Subcutaneous abdominal adipose tissue (tissue), 5 donors: ENCODE measurements at regions not wholly inside any gene's neighbourhood (a gene's known extent, or its start where the extent isn't known, plus 50 kb on each side); places are given as distances from the start of the nearest gene placed in this dataset.

Experiments used
- H3K27ac ChIP-seq: one replicate; pipeline ENCODE4 v1.7.0; 2013; ENCODE audit warnings: low read depth, mild to moderate bottlenecking, inconsistent platforms, low read length, moderate library complexity
- H3K27me3 ChIP-seq, 5 donors: one replicate each; pipeline ENCODE4 v1.7.0; 2013; ENCODE audit warnings: low read length in 5 of 5, inconsistent platforms in 1 of 5; ENCODE audit not compliant: control insufficient read depth in 5 of 5, insufficient read depth in 4 of 5
- H3K36me3 ChIP-seq, 5 donors: one replicate each; pipeline ENCODE4 v1.7.0; 2013; ENCODE audit warnings: low read length in 5 of 5; ENCODE audit not compliant: control insufficient read depth in 5 of 5, insufficient read depth in 5 of 5
- H3K4me1 ChIP-seq, 5 donors: one replicate each; pipeline ENCODE4 v1.7.0; 2013; ENCODE audit warnings: low read length in 5 of 5, mild to moderate bottlenecking in 3 of 5, moderate library complexity in 1 of 5; ENCODE audit not compliant: control insufficient read depth in 5 of 5, insufficient read depth in 5 of 5
- H3K4me3 ChIP-seq, 5 donors: one replicate each; pipeline ENCODE4 v1.7.0; 2013; ENCODE audit warnings: low read length in 5 of 5, low read depth in 1 of 5
- H3K9ac ChIP-seq, 5 donors: one replicate each; pipeline ENCODE4 v1.7.0; 2013; ENCODE audit warnings: low read length in 5 of 5, mild to moderate bottlenecking in 4 of 5, moderate library complexity in 3 of 5
- H3K9me3 ChIP-seq, 5 donors: one replicate each; pipeline ENCODE4 v1.7.0; 2013; ENCODE audit warnings: low read length in 5 of 5; ENCODE audit not compliant: control insufficient read depth in 5 of 5
- donor health status: healthy.
- donor health status: healthy.
- donor health status: healthy.
- donor health status: healthy.
- donor health status: healthy.

DNA sequence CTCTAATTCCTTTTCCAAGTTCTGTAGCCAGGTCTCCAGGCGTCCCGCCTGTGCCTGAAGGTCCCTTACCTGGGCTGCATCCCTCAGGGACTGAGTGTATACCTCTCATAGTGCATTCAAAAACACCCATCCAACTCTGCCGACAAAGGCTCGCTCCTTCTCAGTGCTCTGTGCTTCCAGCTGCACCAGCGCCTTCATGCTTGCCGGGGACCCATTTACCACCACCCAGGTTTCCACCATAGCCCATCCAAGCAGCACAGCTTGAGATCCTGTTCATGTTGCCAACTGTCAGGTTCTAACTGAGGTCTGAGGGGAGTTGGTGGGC, 794.5 kb downstream of the EFNA5 start:
- Histone ChIP-seq H3K36me3 (no peaks in the 10 kb centered on the region), H3K9ac (no peak overlapping the region), H3K9me3 (peaks cover 0 to 4% (median 0%) of the 10 kb centered on the region in 5 donors), H3K27me3 (no peaks in the 10 kb centered on the region), H3K4me1 (no peaks in the 10 kb centered on the region), H3K4me3 (no peak overlapping the region), H3K27ac (no peak overlapping the region)

DNA sequence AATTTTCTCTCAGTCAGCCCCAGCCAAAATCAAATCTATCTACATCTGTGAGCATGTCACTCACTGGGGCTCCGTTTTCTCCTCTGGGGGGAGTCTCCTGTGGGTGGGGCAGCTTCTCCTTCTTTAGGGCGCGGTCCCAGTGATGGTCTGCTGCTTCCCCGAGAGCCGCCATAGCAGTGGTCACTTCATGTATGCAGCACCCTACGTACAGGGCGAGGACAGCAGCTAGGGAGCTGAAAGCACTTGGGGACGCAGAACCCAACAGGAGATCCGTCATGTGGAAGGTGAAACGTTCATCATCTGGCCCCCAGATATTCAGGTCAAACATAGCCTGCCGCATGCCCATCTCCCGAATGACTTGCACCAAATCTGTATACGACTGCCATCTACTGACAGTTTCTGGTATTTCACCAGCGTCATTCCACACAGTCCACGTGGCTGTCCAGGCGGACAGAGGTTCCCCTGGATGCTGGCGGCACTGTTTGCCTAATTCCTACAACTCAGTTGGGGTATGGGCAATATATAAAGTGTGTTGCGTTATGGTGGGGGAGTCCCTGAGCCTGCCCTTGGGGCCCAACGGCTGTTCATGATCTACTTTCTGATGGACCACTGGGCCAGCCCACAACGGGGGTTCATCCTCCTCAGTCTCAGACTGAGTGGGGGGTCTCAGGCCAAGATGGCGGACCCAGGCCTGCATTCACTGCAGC, 795.0 kb downstream of the EFNA5 start:
- peaks cover 0 to 4% (median 0%) of the 10 kb centered on the region in 5 donors for H3K9me3 ChIP-seq
- no peaks in the 10 kb centered on the region for H3K27me3 ChIP-seq
- H3K36me3 ChIP-seq, result no peaks in the 10 kb centered on the region
- H3K4me3 ChIP-seq, result no peak overlapping the region
- no peak overlapping the region for H3K27ac ChIP-seq
- H3K9ac ChIP-seq, result no peak overlapping the region
- no peaks in the 10 kb centered on the region for H3K4me1 ChIP-seq

DNA sequence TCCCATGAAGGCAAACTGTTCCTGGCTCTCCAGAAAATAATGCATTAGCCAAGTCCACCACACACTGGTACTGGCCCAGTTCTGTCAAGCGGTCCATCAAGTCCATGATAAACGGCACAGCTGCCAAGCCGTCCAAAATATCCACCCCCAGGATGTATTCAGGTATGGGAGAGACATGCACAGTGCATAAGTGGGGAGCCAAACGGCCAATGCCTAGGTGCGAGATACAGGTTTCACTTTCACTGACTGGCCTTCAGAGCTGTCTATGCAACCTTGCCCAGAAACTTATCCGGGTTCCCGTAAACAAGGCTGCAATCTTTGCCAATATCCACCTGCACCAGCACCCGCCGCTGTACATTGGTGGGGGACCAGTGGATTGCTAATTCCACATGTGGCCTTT, 795.8 kb downstream of the EFNA5 start:
- no peak overlapping the region for H3K27ac ChIP-seq
- no peaks in the 10 kb centered on the region for H3K36me3 ChIP-seq
- no peak overlapping the region for H3K9ac ChIP-seq
- H3K9me3 ChIP-seq, result peaks cover 0 to 4% (median 0%) of the 10 kb centered on the region in 5 donors
- no peaks in the 10 kb centered on the region for H3K27me3 ChIP-seq
- H3K4me3 ChIP-seq, result no peak overlapping the region
- H3K4me1 ChIP-seq, result no peaks in the 10 kb centered on the region

DNA sequence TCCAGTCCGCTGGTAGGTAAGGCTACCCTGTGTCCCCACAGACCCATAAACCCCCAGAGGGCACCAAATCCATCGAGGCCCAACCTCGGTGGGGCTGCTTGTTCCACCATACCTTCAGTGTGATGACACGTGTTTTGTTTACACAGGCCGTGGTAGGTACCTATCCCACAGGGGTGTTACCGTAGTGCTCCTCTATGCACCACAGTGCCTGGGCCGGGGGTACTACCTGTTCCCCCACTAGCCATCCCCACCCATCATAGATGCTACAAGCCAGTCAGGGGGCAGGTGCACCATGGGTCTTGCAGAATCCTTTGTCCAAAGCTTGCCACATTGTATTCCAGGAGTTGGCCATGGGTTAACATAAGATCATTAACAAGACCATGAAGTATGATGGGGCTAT, 796.2 kb downstream of the EFNA5 start:
- Histone ChIP-seq H3K9ac (no peak overlapping the region), H3K27ac (no peak overlapping the region), H3K4me1 (no peaks in the 10 kb centered on the region), H3K27me3 (no peaks in the 10 kb centered on the region), H3K4me3 (no peak overlapping the region), H3K9me3 (peaks cover 0 to 4% (median 0%) of the 10 kb centered on the region in 5 donors), H3K36me3 (no peaks in the 10 kb centered on the region)

DNA sequence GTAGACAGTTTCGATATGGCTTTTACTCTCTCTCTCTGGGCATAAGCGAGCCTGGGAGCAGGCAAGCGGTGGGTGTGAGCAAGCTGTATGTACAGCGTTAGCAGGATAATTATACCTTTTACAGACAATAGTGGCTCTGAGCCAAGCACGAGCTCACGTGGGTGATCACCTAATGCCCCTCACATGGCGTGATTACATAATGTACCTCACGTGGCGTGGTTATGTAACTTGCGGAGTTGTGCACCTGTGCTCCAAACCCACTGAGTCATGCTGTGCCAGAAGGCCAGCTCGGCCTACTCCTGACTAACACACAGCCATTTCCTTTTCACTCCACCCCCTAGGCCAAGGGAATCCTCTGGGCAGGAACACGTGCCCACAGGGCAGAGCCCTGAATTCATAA, 797.2 kb downstream of the EFNA5 start:
- H3K4me3 ChIP-seq, result peak overlapping the region in 1 of 5 donors; percentile 7
- no peak overlapping the region for H3K9ac ChIP-seq
- H3K36me3 ChIP-seq, result no peaks in the 10 kb centered on the region
- H3K4me1 ChIP-seq, result no peaks in the 10 kb centered on the region
- no peaks in the 10 kb centered on the region for H3K27me3 ChIP-seq
- no peak overlapping the region for H3K27ac ChIP-seq
- H3K9me3 ChIP-seq, result peaks cover 0 to 4% (median 0%) of the 10 kb centered on the region in 5 donors

DNA sequence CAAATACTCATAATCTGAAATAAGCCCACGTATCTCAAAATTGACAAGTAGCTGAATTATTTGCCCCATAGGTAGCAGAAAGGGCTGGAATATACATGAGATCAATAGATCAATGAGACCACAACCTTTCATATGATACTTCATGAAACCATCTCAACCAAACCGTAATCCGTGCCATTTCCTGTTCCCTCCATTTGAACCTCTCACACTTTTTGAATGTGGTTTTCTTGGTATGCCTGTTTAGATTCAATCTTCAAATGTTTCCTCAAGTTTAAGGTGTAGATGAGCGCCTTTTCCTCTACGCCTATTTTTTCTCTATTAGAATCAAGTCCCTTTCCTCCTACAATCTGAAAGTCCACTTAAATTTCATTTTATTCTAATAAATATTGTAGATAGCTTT, 805.5 kb downstream of the EFNA5 start:
- H3K4me1 ChIP-seq, result no peaks in the 10 kb centered on the region
- H3K9ac ChIP-seq, result no peak overlapping the region
- no peaks in the 10 kb centered on the region for H3K36me3 ChIP-seq
- H3K4me3 ChIP-seq, result no peak overlapping the region
- H3K27me3 ChIP-seq, result no peaks in the 10 kb centered on the region
- no peaks in the 10 kb centered on the region for H3K9me3 ChIP-seq
- no peak overlapping the region for H3K27ac ChIP-seq

DNA sequence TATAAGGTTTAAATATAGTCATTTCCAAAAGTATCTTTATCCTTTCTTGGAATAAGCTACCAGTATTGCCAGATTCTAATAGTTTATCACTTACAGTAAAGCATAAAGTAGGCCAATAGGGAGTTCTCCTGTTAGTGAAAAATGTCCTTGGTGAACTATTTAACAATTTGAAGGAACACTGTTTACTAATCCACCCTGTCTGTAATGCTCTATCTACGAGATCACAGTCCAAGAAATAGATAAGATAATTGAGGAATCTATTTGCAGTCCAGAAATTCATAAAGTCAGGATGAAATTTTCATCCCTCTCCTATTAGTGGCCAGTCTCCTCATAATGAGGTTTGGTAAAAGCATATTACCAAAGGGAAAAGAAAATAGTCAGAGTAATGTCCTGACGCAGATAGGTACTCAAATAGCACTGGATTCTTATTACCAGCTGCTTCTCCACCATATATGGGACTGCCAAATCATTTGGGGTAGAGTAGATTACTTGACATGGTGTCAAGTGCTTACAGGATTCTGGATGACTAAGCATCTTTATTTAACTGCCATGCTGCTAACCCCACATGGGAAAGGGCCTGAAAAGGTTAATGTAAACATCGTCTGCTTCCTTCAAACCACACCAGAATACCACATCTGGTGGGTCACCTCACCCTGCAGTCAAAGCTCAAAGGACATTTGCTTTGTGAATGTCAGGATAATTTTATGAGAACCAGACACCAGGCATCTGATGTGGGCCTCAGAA, 808.1 kb downstream of the EFNA5 start:
- H3K9me3 ChIP-seq, result no peaks in the 10 kb centered on the region
- no peaks in the 10 kb centered on the region for H3K36me3 ChIP-seq
- H3K27me3 ChIP-seq, result no peaks in the 10 kb centered on the region
- no peak overlapping the region for H3K4me3 ChIP-seq
- no peak overlapping the region for H3K9ac ChIP-seq
- H3K4me1 ChIP-seq, result no peaks in the 10 kb centered on the region
- H3K27ac ChIP-seq, result no peak overlapping the region

DNA sequence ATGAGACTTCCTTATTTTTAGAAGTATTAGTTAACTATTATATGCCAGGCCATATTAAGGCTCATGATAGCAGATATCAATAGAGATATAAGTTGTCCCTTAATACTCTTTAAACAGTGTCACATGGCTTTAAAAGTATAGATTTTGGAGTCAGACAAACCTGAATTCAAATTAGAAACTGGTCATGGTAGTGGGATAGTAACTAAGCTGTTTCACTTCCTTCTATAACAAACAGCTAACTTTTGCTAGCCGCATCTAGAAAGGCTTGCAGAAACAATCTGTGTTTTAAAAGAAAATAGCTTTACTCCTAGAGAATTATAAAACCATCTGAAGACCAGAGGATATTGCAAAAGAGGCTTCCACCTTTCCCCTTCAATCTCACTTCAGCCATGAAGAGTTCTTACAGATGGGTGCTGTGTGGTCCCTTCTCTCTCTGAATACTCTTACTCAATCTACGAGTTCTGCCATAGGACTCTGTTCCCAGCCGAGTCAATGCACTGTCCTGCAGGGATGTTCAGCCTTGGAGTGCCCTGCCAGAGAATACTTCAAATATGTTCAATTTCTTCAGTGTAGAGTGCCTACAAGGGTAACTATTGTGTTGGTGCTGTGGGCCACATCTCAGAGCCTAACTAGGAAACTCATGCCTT, 810.2 kb downstream of the EFNA5 start:
- Histone ChIP-seq H3K4me1 (no peaks in the 10 kb centered on the region), H3K36me3 (no peaks in the 10 kb centered on the region), H3K27ac (no peak overlapping the region), H3K27me3 (no peaks in the 10 kb centered on the region), H3K9ac (no peak overlapping the region), H3K9me3 (no peaks in the 10 kb centered on the region), H3K4me3 (no peak overlapping the region)

DNA sequence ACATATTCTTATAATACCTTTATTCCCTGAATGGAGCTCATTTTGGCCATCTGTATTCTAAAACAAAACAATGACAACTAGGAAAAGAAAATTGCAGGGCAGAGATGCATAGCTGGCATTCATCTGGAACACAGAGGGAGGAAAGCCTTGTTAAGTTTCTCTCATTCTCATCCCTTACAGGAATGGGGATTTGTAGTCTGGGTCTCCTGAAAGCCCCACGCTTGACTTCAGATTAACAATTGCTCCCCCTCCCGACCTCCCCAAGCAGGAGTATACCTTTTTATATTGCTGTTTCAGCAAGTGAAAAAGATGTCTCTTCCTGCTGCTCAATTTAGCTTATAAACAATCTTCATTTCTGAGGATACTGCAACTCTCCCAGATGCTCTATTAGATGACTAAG, 812.1 kb downstream of the EFNA5 start:
- no peak overlapping the region for H3K4me3 ChIP-seq
- no peaks in the 10 kb centered on the region for H3K9me3 ChIP-seq
- H3K27ac ChIP-seq, result no peak overlapping the region
- H3K27me3 ChIP-seq, result no peaks in the 10 kb centered on the region
- H3K4me1 ChIP-seq, result no peaks in the 10 kb centered on the region
- H3K9ac ChIP-seq, result no peak overlapping the region
- H3K36me3 ChIP-seq, result no peaks in the 10 kb centered on the region

DNA sequence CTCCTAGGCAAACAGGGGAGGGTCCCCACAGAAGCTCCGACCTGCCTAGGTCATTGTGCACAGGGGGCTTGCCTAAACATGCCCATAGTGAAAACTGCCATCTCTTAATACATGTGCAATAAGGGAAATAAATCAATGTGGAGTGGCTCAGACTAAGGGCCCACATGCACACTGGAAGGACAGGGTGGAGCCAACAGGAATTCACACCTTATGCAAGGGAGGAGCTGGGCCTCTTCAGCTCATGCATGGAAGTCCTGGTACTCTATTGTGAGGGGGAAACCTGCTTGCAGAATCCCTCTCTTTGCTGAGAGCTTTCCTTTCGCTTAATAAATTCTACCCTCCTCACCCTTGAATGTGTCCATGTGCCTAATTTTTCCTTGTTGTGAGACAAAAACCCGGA, 815.8 kb downstream of the EFNA5 start:
- Histone ChIP-seq H3K27me3 (no peaks in the 10 kb centered on the region), H3K4me3 (no peak overlapping the region), H3K4me1 (no peaks in the 10 kb centered on the region), H3K9ac (no peak overlapping the region), H3K36me3 (no peaks in the 10 kb centered on the region), H3K9me3 (no peaks in the 10 kb centered on the region), H3K27ac (no peak overlapping the region)
